ENCODE measurements at regions not wholly inside any gene's neighbourhood (a gene's known extent, or its start where the extent isn't known, plus 50 kb on each side); places are given as distances from the start of the nearest gene placed in this dataset.

- in situ Hi-C loops (cut with HindIII; ENCODE audit: low pct_unique_long_range_greater_than_20kb, low sequenced_read_pairs) = no loop called here
- DNase-seq (ENCODE audit: low read depth in 1 of 2, low spot score in 1 of 2) = no peak
- no peak for TF ChIP-seq JUND (IDR thresholded peaks at IDR 0.05; ENCODE audit: low read depth)
These were observed 76.2 kb upstream of the TMEM108 start for GRCh38 chr3:132961991-132962390.

- DNase-seq (ENCODE audit: low read depth in 1 of 2, low spot score in 1 of 2) = no peak
- TF ChIP-seq JUND (IDR thresholded peaks at IDR 0.05; ENCODE audit: low read depth) = no peak
- in situ Hi-C loops (cut with HindIII; ENCODE audit: low pct_unique_long_range_greater_than_20kb, low sequenced_read_pairs) = no loop called here
These were observed 84.5 kb upstream of the TMEM108 start for GRCh38 chr3:132953683-132954082.

DNA sequence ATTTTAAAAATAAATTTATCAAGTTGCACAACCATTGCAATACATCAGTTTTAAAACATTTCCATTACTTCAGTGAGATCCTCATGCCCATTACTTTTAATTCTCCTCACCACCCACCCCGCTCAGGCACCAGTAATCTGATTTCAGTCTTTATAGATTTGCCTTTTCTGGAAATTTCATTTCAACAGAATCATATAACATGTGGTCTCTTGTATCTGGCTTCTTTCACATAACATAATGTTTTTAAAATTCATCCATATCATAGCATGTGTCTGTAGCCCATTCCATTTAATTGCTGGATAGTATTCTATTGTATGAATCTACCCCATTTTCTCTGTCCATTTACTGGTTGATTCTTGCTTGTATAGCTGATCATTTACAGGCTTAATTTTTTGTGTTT, 110.3 kb upstream of the TMEM108 start:
- no peak for TF ChIP-seq JUND (IDR thresholded peaks at IDR 0.05; ENCODE audit: low read depth)
- DNase-seq (ENCODE audit: low read depth in 1 of 2, low spot score in 1 of 2) = no peak
- in situ Hi-C loops (cut with HindIII; ENCODE audit: low pct_unique_long_range_greater_than_20kb, low sequenced_read_pairs) = no loop called here

- in situ Hi-C loops (cut with HindIII; ENCODE audit: low pct_unique_long_range_greater_than_20kb, low sequenced_read_pairs) = no loop called here
- TF ChIP-seq JUND (IDR thresholded peaks at IDR 0.05; ENCODE audit: low read depth) = no peak
- DNase-seq (ENCODE audit: low read depth in 1 of 2, low spot score in 1 of 2) = no peak
These were observed 112.1 kb upstream of the TMEM108 start for GRCh38 chr3:132926098-132926497.

- no peak for TF ChIP-seq JUND (IDR thresholded peaks at IDR 0.05; ENCODE audit: low read depth)
- DNase-seq (ENCODE audit: low read depth in 1 of 2, low spot score in 1 of 2) = no peak
- in situ Hi-C loops (cut with HindIII; ENCODE audit: low pct_unique_long_range_greater_than_20kb, low sequenced_read_pairs) = no loop called here
These were observed 112.8 kb upstream of the TMEM108 start for GRCh38 chr3:132925256-132925930.

GRCh38 chr3:132916096-132916495, 122.1 kb upstream of the TMEM108 start:
- in situ Hi-C loops (cut with HindIII; ENCODE audit: low pct_unique_long_range_greater_than_20kb, low sequenced_read_pairs) = no loop called here
- no peak for TF ChIP-seq JUND (IDR thresholded peaks at IDR 0.05; ENCODE audit: low read depth)
- no peak for DNase-seq (ENCODE audit: low read depth in 1 of 2, low spot score in 1 of 2)

- DNase-seq (ENCODE audit: low read depth in 1 of 2, low spot score in 1 of 2) = peak in 1 of 2 experiments; percentile 4
- no peak for TF ChIP-seq JUND (IDR thresholded peaks at IDR 0.05; ENCODE audit: low read depth)
- in situ Hi-C loops (cut with HindIII; ENCODE audit: low pct_unique_long_range_greater_than_20kb, low sequenced_read_pairs) = no loop called here
These were observed 125.8 kb upstream of the TMEM108 start for GRCh38 chr3:132912416-132912753.

DNA sequence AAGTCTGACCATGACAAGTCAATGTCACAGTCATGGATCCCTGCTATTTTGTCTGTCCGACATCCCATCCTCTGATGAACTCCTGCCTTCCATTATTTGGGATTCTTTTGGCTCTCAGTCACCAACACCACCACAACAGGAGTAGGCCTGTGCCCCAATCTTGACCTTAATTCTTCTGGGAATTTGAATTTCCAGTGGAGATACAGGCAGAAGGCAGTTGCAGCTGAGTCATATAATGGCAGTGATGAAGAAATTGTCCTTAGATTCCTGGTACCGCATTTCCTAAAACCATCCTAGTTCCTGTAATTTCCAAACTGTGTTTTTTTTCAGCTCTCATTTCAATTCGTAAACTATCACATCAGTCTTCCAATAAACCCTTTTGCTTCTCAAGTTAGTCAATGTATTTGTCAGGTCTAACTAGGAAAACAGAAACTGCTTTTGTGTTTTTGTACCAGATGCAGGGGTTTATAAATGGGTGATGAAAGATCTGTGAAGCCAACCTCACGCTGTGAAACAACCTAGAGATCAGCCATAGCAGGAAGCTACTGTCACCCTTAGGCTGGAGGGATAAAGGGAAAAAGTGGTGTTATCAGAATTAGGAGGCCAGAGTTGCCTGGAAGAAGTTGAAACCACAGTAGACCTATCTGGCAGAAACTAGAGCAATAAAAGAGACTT, 126.3 kb upstream of the TMEM108 start:
- no peak for DNase-seq (ENCODE audit: low read depth in 1 of 2, low spot score in 1 of 2)
- TF ChIP-seq JUND (IDR thresholded peaks at IDR 0.05; ENCODE audit: low read depth) = no peak
- in situ Hi-C loops (cut with HindIII; ENCODE audit: low pct_unique_long_range_greater_than_20kb, low sequenced_read_pairs) = no loop called here

DNA sequence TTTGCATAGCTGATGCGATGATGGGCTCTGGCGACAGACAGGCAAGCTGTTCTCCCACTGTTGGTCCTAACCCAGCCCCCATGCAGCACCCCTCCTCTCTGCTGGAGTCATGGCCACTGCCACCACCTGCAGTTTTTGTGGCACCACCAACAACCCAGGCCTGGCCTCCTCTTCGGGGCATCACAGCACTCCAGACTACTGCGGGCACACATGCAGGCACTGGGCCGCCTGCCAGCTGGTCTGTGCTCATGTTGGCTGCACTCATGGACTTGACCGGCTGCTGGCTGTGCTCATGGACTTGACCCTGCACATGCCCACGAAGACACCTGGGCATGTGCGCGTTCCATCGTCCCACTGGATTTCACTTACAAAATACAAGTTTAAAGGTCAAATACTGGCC, 130.9 kb upstream of the TMEM108 start:
- no peak for DNase-seq (ENCODE audit: low read depth in 1 of 2, low spot score in 1 of 2)
- in situ Hi-C loops (cut with HindIII; ENCODE audit: low pct_unique_long_range_greater_than_20kb, low sequenced_read_pairs) = no loop called here
- TF ChIP-seq JUND (IDR thresholded peaks at IDR 0.05; ENCODE audit: low read depth) = no peak

DNA sequence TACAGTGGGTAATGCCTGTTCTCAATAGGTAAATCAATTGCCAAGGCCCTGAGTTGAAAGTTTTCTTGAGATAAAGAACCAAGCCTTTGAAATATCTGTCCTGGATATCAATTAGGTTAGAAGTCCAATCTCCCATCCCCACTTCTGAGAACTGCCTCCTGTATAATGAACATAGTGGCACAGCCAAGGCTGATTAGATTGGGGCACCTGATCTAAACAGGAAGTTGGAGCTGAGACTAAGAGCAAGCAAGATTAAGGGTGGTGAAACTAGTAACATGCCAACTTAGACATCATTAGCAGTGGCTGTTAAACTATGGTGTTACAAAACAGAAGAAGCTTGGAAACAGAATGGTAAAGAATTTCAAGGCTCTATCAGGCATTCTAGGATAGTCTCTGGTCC, 137.7 kb upstream of the TMEM108 start:
- in situ Hi-C loops (cut with HindIII; ENCODE audit: low pct_unique_long_range_greater_than_20kb, low sequenced_read_pairs) = no loop called here
- TF ChIP-seq JUND (IDR thresholded peaks at IDR 0.05; ENCODE audit: low read depth) = no peak
- no peak for DNase-seq (ENCODE audit: low read depth in 1 of 2, low spot score in 1 of 2)

GRCh38 chr3:132898141-132898540, 140.1 kb upstream of the TMEM108 start:
- TF ChIP-seq JUND (IDR thresholded peaks at IDR 0.05; ENCODE audit: low read depth) = no peak
- DNase-seq (ENCODE audit: low read depth in 1 of 2, low spot score in 1 of 2) = no peak
- in situ Hi-C loops (cut with HindIII; ENCODE audit: low pct_unique_long_range_greater_than_20kb, low sequenced_read_pairs) = no loop called here

DNA sequence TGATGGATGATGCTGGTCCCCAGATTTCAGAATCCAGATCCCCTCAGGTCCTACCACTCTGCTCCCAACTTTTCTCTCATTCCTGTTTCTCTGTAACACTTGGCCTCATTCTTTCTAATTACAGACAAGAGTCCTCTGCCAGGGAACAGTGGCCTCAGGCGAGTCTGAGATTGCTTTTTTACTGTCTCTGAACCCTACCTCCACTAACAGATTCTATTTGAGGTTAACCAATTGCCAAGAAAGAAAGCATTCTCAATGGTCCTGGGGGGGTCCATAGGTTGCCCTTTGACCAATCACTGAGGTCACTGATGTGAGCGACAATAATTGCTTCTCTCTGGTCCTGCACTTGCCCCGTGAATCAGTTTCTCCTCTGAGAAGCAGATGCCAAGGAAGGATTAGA, 145.2 kb upstream of the TMEM108 start:
- TF ChIP-seq JUND (IDR thresholded peaks at IDR 0.05; ENCODE audit: low read depth) = no peak
- no peak for DNase-seq (ENCODE audit: low read depth in 1 of 2, low spot score in 1 of 2)
- in situ Hi-C loops (cut with HindIII; ENCODE audit: low pct_unique_long_range_greater_than_20kb, low sequenced_read_pairs) = no loop called here

DNA sequence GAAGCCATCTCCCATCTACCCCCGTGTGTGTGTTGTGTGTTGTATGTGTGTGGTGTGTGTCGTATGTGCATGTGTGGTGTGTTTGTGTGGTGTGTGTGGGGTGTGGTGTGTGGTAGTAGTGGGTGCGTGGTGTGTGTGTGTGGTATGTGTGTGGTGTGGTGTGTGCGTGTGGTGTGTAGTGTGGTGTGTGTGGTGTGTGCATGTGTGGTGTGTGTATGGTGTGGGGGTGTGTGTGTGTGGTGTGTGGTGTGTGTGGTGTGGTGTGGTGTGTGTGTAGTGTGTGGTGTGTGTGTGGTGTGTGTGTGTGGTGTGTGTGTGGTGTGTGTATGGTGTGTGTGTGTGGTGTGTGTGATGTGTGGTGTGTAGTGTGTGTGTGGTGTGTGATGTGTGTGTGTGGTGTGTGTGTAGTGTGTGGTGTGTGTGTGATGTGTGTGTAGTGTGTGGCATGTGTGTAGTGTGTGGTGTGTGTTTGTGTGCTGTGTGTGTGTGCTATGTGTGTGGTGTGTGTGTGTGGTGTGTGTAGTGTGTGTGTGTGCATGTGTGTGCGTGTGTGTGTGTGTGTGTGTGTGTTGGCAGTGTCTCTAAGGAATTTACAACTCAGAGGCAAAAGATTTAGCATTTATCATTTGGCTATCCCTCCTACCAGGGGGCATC, 156.3 kb upstream of the TMEM108 start:
- in situ Hi-C loops (cut with HindIII; ENCODE audit: low pct_unique_long_range_greater_than_20kb, low sequenced_read_pairs) = no loop called here
- TF ChIP-seq JUND (IDR thresholded peaks at IDR 0.05; ENCODE audit: low read depth) = no peak
- no peak for DNase-seq (ENCODE audit: low read depth in 1 of 2, low spot score in 1 of 2)
